GM23338 (cell line): ENCODE measurements at regions not wholly inside any gene's neighbourhood (a gene's known extent, or its start where the extent isn't known, plus 50 kb on each side); places are given as distances from the start of the nearest gene placed in this dataset.

ENCODE experiments used
- ATAC-seq: fragments of 200-7000 bp; cut with Tn5 transposase; 3 replicates; pipeline ENCODE4 v1.9.1; 2020
- DNase-seq: peaks from one replicate; pipeline ENCODE4 v3.0.0-alpha.2; 2015; ENCODE audit warnings: low spot score
- H2AFZ ChIP-seq: fragments of 200-600 bp; sonication (generic); 2 replicates; pipeline ENCODE4 v1.8.0; 2016; ENCODE audit warnings: antibody characterized with exemption, mild to moderate bottlenecking, moderate library complexity
- H3F3A ChIP-seq: fragments of 200-600 bp; sonication (generic); replicated peaks from 2 replicates; pipeline ENCODE4 v1.8.0; 2017; ENCODE audit warnings: antibody characterized with exemption, mixed run types, low read depth
- H3K27ac ChIP-seq: fragments of 200-600 bp; sonication (generic); 2 replicates; pipeline ENCODE4 v1.6.1; 2016; ENCODE audit warnings: low read depth
- H3K27me3 ChIP-seq: fragments of 200-600 bp; sonication (generic); 2 replicates; pipeline ENCODE4 v1.8.0; 2016; ENCODE audit warnings: mild to moderate bottlenecking, mixed run types, moderate library complexity; ENCODE audit not compliant: insufficient read depth
- H3K36me3 ChIP-seq: fragments of 200-600 bp; sonication (generic); 2 replicates; pipeline ENCODE4 v1.8.0; 2016; ENCODE audit warnings: mild to moderate bottlenecking; ENCODE audit not compliant: insufficient read depth
- H3K4me1 ChIP-seq: fragments of 200-600 bp; sonication (generic); 2 replicates; pipeline ENCODE4 v1.8.0; 2016; ENCODE audit warnings: mild to moderate bottlenecking, moderate library complexity; ENCODE audit not compliant: insufficient read depth
- H3K4me2 ChIP-seq: fragments of 200-600 bp; sonication (generic); 2 replicates; pipeline ENCODE4 v1.7.1; 2017; ENCODE audit warnings: mixed run types
- H3K4me3 ChIP-seq: fragments of 200-600 bp; sonication (generic); 2 replicates; pipeline ENCODE4 v1.6.1; 2016; ENCODE audit warnings: mixed run types
- H3K79me2 ChIP-seq: fragments of 200-600 bp; sonication (generic); replicated peaks from 2 replicates; pipeline ENCODE4 v1.8.0; 2017; ENCODE audit warnings: mild to moderate bottlenecking; ENCODE audit not compliant: insufficient read depth
- H3K9me2 ChIP-seq: fragments of 200-600 bp; sonication (generic); 2 replicates; pipeline ENCODE4 v1.8.0; 2017; ENCODE audit not compliant: insufficient read depth
- H4K20me1 ChIP-seq: fragments of 200-600 bp; sonication (generic); replicated peaks from 2 replicates; pipeline ENCODE4 v1.8.0; 2017; ENCODE audit warnings: mild to moderate bottlenecking; ENCODE audit not compliant: insufficient read depth
- H3K27ac Mint-ChIP-seq: 2 replicates; pipeline ENCODE4 v1.8.0; 2020; ENCODE audit warnings: inconsistent platforms, mild to moderate bottlenecking, moderate library complexity, mixed read lengths
- H3K27me3 Mint-ChIP-seq: 3 replicates; pipeline ENCODE4 v1.8.0; 2022; ENCODE audit warnings: low read depth, mild to moderate bottlenecking, moderate library complexity, mixed read lengths, inconsistent platforms; ENCODE audit not compliant: insufficient read depth, poor library complexity
- H3K36me3 Mint-ChIP-seq: 3 replicates; pipeline ENCODE4 v1.8.0; 2021; ENCODE audit warnings: low read depth, mild to moderate bottlenecking, inconsistent platforms, moderate library complexity, mixed read lengths
- H3K4me1 Mint-ChIP-seq: 3 replicates; pipeline ENCODE4 v1.8.0; 2020; ENCODE audit warnings: mild to moderate bottlenecking, inconsistent platforms, mixed read lengths
- H3K4me3 Mint-ChIP-seq: 3 replicates; pipeline ENCODE4 v1.8.0; 2021; ENCODE audit warnings: moderate library complexity, mild to moderate bottlenecking, inconsistent platforms, mixed read lengths
- H3K9me3 Mint-ChIP-seq: 3 replicates; pipeline ENCODE4 v1.8.0; 2020; ENCODE audit warnings: moderate library complexity, mild to moderate bottlenecking, inconsistent platforms, mixed read lengths
- CREB1 ChIP-seq: fragments of 250-450 bp; sonication (Bioruptor Pico); IDR thresholded peaks from 2 replicates; pipeline ENCODE4 v1.5.0; 2020; ENCODE audit warnings: low read depth, mild to moderate bottlenecking, moderate library complexity
- CTCF ChIP-seq, 2 experiments: fragments of 200-600 bp in 1 of 2; sonication (generic) in 1 of 2; conservative IDR thresholded peaks; 2 replicates each; pipeline versions ENCODE4 v1.5.1 to v1.6.1; 2016 to 2017; ENCODE audit warnings: antibody characterized with exemption in 2 of 2, low read depth in 2 of 2, mild to moderate bottlenecking in 2 of 2, moderate library complexity in 1 of 2
- ETS1 ChIP-seq: IDR thresholded peaks from 2 replicates; pipeline ENCODE4 v1.6.1; 2016; ENCODE audit warnings: antibody characterized with exemption
- EZH2 ChIP-seq: fragments of 200-600 bp; sonication (generic); IDR thresholded peaks from one replicate; pipeline ENCODE4 v1.8.0; 2017; ENCODE audit warnings: antibody characterized with exemption, mild to moderate bottlenecking, low read depth; ENCODE audit not compliant: unreplicated experiment
- EZH2phosphoT487 ChIP-seq: fragments of 200-600 bp; sonication (generic); IDR thresholded peaks from one replicate; pipeline ENCODE4 v1.8.1; 2018; ENCODE audit warnings: antibody characterized with exemption; ENCODE audit not compliant: unreplicated experiment
- JUNB ChIP-seq: IDR thresholded peaks from one replicate; pipeline ENCODE4 v1.6.1; 2016; ENCODE audit warnings: antibody characterized with exemption; ENCODE audit not compliant: unreplicated experiment
- NANOG ChIP-seq: IDR thresholded peaks from 2 replicates; pipeline ENCODE4 v1.6.1; 2016; ENCODE audit warnings: antibody characterized with exemption, borderline replicate concordance
- POLR2AphosphoS5 ChIP-seq: IDR thresholded peaks from 2 replicates; pipeline ENCODE4 v1.6.1; 2016; ENCODE audit warnings: antibody characterized with exemption, low read depth
- REST ChIP-seq: IDR thresholded peaks from one replicate; pipeline ENCODE4 v1.6.1; 2018; ENCODE audit warnings: antibody characterized with exemption; ENCODE audit not compliant: unreplicated experiment
- STAT1 ChIP-seq: IDR thresholded peaks from one replicate; pipeline ENCODE4 v1.6.1; 2016; ENCODE audit warnings: antibody characterized with exemption; ENCODE audit not compliant: unreplicated experiment
- ZNF462 ChIP-seq: fragments of 250-450 bp; sonication (Bioruptor Pico); IDR thresholded peaks from 2 replicates; pipeline ENCODE4 v1.5.0; 2020; ENCODE audit warnings: mild to moderate bottlenecking, moderate library complexity

GRCh38 chr12:16893426-16893825, 287.5 kb upstream of the LMO3 start (continued):
- TF ChIP-seq ETS1 (no peak), ZNF462 (CRISPR knock-in tag) (no peak), NANOG (no peak), STAT1 (no peak)

- peaks cover 6% of the 10 kb centered on the region; the same call in 2 of the 3 replicates for H3K9me3 Mint-ChIP-seq
- H2AFZ ChIP-seq = no peak overlapping the region
- no peaks in the 10 kb centered on the region for H3K27me3 ChIP-seq
- H3K27ac Mint-ChIP-seq = no peak overlapping the region
- H3K4me3 Mint-ChIP-seq = no peak overlapping the region
- no peaks in the 10 kb centered on the region for H3K79me2 ChIP-seq
- H3F3A ChIP-seq = no peaks in the 10 kb centered on the region
- H3K36me3 ChIP-seq = no peaks in the 10 kb centered on the region
- no peaks in the 10 kb centered on the region for H4K20me1 ChIP-seq
- no peaks in the 10 kb centered on the region for H3K4me1 ChIP-seq
- no peaks in the 10 kb centered on the region for H3K27me3 Mint-ChIP-seq
- DNase-seq (no peak), ATAC-seq (no peak)
- H3K27ac ChIP-seq = no peak overlapping the region
- no peaks in the 10 kb centered on the region for H3K4me1 Mint-ChIP-seq
- H3K36me3 Mint-ChIP-seq = no peaks in the 10 kb centered on the region
- no peak overlapping the region for H3K4me3 ChIP-seq
- H3K4me2 ChIP-seq = no peak overlapping the region
- no peaks in the 10 kb centered on the region for H3K9me2 ChIP-seq
- TF ChIP-seq EZH2phosphoT487 = no peak
- no peak for TF ChIP-seq CTCF (conservative IDR thresholded peaks at IDR 0.05; ENCODE audit: low read depth in 2 of 2)
- no peak for TF ChIP-seq EZH2
- TF ChIP-seq REST = no peak
- no peak for TF ChIP-seq CREB1
- TF ChIP-seq STAT1 = no peak
- TF ChIP-seq POLR2AphosphoS5 = no peak
- no peak for TF ChIP-seq JUNB
These were observed 285.7 kb upstream of the LMO3 start for GRCh38 chr12:16891673-16892072.
